AG04449 (cell line): ENCODE measurements at regions not wholly inside any gene's neighbourhood (a gene's known extent, or its start where the extent isn't known, plus 50 kb on each side); places are given as distances from the start of the nearest gene placed in this dataset.
"Not testable (repeated sequence)": the region's sequence is repeated elsewhere in the genome, so short reads cannot be mapped to it uniquely, and the experiment has no call there.

Experiments
- CTCF ChIA-PET: fragments of 350-600 bp; formaldehyde crosslinking; extraction: SDS; loops from one replicate; lab custom pipeline; 2021; ENCODE audit warnings: antibody characterized with exemption; lab: Yijun Ruan, JAX
- POLR2A ChIA-PET: fragments of 400-600, 350-600 bp; formaldehyde crosslinking; extraction: SDS; loops from one replicate; lab custom pipeline; 2020; ENCODE audit warnings: antibody characterized with exemption, inconsistent platforms; lab: Yijun Ruan, JAX
- DNase-seq: peaks from one replicate; pipeline ENCODE4 v3.0.0-alpha.2; 2010; ENCODE audit warnings: low read depth, low spot score
- H3K4me3 ChIP-seq: 2 replicates; pipeline ENCODE4 v1.5.1; 2011; ENCODE audit warnings: low read depth, mild to moderate bottlenecking, control low read depth, low read length
- CTCF ChIP-seq: IDR thresholded peaks from one replicate; pipeline ENCODE4 v1.5.1; 2011; ENCODE audit warnings: mild to moderate bottlenecking, moderate library complexity, low read length, control low read depth, inconsistent platforms; ENCODE audit not compliant: insufficient read depth; ENCODE audit errors: missing control alignments

DNA sequence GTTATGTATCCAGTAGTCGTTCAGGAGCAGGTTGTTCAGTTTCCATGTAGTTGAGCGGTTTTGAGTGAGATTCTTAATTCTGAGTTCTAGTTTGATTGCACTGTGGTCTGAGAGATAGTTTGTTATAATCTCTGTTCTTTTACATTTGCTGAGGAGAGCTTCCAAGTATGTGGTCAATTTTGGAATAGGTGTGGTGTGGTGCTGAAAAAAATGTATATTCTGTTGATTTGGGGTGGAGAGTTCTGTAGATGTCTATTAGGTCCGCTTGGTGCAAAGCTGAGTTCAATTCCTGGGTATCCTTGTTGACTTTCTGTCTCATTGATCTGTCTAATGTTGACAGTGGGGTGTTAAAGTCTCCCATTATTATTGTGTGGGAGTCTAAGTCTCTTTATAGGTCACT, 68.6 kb upstream of the IZUMO1R start:
- H3K4me3 ChIP-seq, POLR2A ChIA-PET, DNase-seq, CTCF ChIA-PET: not testable (repeated sequence)

GRCh38 chr11:94236416-94236815, 68.0 kb upstream of the IZUMO1R start:
- DNase-seq, CTCF ChIA-PET, H3K4me3 ChIP-seq, POLR2A ChIA-PET: not testable (repeated sequence)

DNA sequence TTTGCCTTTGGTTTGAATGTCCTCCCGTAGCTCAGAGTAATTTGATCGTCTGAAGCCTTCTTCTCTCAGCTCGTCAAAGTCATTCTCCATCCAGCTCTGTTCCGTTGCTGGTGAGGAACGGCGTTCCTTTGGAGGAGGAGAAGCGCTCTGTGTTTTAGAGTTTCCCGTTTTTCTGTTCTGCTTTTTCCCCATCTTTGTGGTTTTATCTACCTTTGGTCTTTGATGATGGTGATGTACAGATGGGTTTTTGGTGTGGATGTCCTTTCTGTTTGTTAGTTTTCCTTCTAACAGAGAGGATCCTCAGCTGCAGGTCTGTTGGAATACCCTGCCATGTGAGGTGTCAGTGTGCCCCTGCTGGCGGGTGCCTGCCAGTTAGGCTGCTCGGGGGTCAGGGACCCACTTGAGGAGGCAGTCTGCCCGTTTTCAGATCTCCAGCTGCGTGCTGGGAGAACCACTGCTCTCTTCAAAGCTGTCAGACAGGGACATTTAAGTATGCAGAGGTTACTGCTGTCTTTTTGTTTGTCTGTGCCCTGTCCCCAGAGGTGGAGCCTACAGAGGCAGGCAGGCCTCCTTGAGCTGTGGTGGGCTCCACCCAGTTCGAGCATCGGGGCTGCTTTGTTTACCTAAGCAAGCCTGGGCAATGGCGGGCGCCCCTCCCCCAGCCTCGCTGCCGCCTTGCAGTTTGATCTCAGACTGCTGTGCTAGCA, 66.8 kb upstream of the IZUMO1R start:
- H3K4me3 ChIP-seq, DNase-seq, POLR2A ChIA-PET: not testable (repeated sequence)
- CTCF ChIA-PET, result interaction anchor here (0.6 kb wide), 1 partner anchor 361 kb away, joined by 3 read pairs; no protein-coding TSS in a partner anchor

GRCh38 chr11:94238154-94238735, 66.1 kb upstream of the IZUMO1R start:
- POLR2A ChIA-PET, H3K4me3 ChIP-seq, DNase-seq: not testable (repeated sequence)
- CTCF ChIA-PET, result interaction anchor here (0.6 kb wide), 1 partner anchor 360 kb away, joined by 3 read pairs; no protein-coding TSS in a partner anchor

DNA sequence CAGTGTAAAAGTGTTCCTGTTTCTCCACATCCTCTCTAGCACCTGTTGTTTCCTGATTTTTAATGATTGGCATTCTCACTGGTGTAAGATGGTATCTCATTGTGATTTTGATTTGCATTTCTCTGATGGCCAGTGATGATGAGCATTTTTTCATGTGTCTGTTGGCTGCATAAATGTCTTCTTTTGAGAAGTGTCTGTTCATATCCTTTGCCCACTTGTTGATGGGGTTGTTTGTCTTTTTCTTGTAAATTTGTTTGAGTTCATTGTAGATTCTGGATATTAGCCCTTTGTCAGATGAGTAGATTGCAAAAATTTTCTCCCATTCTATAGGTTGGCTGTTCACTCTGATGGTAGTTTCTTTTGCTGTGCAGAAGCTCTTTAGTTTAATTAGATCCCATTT, 65.6 kb upstream of the IZUMO1R start:
- POLR2A ChIA-PET, CTCF ChIA-PET: not testable (repeated sequence)

GRCh38 chr11:94241896-94242295, 62.5 kb upstream of the IZUMO1R start:
- H3K4me3 ChIP-seq, result no peak overlapping the region
- ChIA-PET CTCF (interaction anchor here (1.3 to 1.9 kb wide), 2 partner anchors 58 to 321 kb away, joined by 3 to 6 read pairs; no protein-coding TSS in a partner anchor), POLR2A (no interaction called here)
- TF ChIP-seq CTCF, result no peak
- DNase-seq, result no peak

More for the DNA sequence above, 65.6 kb upstream of the IZUMO1R start:
- DNase-seq, H3K4me3 ChIP-seq: not testable (repeated sequence)

DNA sequence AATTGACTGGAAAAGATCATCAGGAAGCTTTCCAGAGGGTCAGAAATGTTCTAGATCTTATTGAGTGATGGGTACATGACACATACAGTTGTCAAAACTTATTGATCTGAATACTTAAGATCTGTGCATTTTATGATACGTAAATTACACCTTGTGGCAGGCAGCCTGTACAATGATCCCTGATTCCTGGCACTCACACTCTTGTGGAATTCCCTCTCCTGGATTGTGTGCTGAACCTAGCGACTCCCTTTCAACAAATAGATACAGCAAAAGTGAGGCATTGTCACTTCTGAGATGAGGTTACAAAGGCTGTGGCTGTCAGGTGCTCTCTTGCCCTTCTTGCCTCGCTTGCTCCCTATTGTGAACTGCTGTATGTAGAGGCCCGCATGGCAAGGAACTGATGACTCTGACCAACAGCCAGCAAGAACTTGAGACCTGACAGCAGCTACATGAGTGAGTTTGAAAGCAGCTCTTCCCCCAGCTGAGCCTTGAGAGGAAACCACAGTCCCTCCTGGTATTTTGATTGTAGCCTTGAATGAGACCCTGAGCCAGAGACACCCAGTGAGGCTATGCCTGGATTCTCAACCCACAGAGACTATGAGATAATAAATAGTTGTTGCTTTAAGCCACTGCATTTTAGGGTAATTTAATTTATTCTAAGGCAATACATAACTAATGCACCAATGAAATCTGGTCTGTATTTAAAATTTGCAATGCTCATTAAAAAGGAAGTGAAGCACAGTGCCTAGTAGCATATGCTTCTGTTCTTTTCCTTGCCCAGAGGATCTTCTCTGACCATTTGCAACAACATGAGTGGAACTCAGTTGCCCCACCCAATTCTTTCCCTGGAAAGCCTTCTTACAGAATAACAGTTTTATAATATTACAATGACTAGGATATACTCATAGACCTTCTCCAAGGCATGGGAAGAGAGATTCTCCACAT, 60.5 kb upstream of the IZUMO1R start:
- CTCF ChIA-PET, result no interaction called here
- no peak overlapping the region for H3K4me3 ChIP-seq
- no peak for TF ChIP-seq CTCF
- POLR2A ChIA-PET, result interaction anchor here (0.6 kb wide), 1 partner anchor 365 kb away, joined by 4 read pairs; no protein-coding TSS in a partner anchor
- DNase-seq, result peak; percentile 80

DNA sequence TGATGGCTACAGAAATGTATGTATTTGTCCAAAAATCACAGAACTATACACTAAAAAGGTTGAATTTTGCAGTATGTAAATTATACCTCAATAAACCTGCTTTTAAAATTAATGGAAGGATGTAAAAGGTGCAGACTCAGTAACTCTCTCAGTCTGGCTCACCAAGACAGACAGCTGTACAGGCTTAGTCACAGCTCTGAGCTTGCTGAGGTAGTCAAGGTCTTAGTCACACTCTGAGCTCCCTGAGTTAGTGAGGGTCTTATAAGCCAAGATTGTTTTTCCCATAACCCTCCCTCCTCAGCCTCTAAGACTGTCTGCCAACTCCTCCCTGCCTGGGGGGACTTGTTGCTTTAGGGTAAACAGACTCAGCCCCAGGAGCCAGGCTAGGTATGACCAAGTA, 59.3 kb upstream of the IZUMO1R start:
- DNase-seq, result no peak
- ChIA-PET POLR2A (no interaction called here), CTCF (no interaction called here)
- no peak for TF ChIP-seq CTCF
- no peak overlapping the region for H3K4me3 ChIP-seq

- POLR2A ChIA-PET, result not testable (repeated sequence)
Observed at GRCh38 chr11:94248301-94248700, 56.1 kb upstream of the IZUMO1R start.

More at GRCh38 chr11:94248301-94248700, 56.1 kb upstream of the IZUMO1R start:
- DNase-seq, CTCF ChIA-PET, H3K4me3 ChIP-seq: not testable (repeated sequence)
